ENCODE measurements at regions not wholly inside any gene's neighbourhood (a gene's known extent, or its start where the extent isn't known, plus 50 kb on each side); places are given as distances from the start of the nearest gene placed in this dataset.
"Not testable (repeated sequence)": the region's sequence is repeated elsewhere in the genome, so short reads cannot be mapped to it uniquely, and the experiment has no call there.

DNA sequence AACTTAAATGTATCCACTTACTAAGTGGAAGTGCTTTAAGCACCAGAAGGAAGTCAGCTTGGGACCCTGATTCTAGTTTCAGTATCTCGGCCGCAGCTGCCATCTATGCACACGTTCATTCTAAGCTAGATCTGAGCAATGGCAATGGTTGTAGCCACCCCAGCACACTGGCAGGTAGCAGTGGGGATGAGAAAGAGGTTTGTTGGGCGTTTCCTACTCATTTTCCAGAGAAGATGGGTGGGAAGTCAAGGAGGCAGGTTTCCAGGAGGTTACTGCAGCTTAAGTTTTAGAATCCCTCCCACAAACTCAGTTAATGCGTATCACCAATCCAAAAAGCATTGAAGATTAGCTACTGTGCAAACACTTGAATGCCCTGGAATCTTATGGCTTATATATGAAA is 114.2 kb upstream of the TSC22D1 start:
- no peak overlapping the region for H3K4me3 ChIP-seq (ENCODE audit: low read depth, low read length)
- TF ChIP-seq, protein P1, sequence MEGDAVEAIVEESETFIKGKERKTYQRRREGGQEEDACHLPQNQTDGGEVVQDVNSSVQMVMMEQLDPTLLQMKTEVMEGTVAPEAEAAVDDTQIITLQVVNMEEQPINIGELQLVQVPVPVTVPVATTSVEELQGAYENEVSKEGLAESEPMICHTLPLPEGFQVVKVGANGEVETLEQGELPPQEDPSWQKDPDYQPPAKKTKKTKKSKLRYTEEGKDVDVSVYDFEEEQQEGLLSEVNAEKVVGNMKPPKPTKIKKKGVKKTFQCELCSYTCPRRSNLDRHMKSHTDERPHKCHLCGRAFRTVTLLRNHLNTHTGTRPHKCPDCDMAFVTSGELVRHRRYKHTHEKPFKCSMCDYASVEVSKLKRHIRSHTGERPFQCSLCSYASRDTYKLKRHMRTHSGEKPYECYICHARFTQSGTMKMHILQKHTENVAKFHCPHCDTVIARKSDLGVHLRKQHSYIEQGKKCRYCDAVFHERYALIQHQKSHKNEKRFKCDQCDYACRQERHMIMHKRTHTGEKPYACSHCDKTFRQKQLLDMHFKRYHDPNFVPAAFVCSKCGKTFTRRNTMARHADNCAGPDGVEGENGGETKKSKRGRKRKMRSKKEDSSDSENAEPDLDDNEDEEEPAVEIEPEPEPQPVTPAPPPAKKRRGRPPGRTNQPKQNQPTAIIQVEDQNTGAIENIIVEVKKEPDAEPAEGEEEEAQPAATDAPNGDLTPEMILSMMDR (IDR thresholded peaks at IDR 0.05; ENCODE audit: insufficient read depth, low read depth, low read length, missing control alignments): no peak
- no peak for DNase-seq (ENCODE audit: low read depth)

DNA sequence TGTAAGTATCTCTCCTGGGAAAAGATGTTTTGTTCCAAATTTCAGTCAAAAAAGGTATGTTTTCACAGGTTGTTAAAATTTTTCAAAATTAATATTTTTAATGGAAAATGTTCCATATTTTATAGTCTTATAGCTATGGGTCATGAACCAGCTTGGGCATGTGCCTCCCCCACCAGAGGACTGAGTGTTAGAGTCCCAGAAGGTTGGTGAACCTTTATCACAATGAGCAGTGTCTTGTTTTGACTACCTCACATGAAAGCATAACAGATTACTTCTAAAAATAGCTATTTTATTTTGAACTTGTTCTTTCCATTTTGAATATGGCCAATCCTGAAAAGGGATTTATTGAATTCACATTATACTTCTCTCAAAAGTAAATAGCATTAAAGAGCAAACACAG is 112.5 kb upstream of the TSC22D1 start:
- DNase-seq (ENCODE audit: low read depth): no peak
- TF ChIP-seq, protein P1 (IDR thresholded peaks at IDR 0.05; ENCODE audit: insufficient read depth, low read depth, low read length, missing control alignments): no peak
- no peak overlapping the region for H3K4me3 ChIP-seq (ENCODE audit: low read depth, low read length)

DNA sequence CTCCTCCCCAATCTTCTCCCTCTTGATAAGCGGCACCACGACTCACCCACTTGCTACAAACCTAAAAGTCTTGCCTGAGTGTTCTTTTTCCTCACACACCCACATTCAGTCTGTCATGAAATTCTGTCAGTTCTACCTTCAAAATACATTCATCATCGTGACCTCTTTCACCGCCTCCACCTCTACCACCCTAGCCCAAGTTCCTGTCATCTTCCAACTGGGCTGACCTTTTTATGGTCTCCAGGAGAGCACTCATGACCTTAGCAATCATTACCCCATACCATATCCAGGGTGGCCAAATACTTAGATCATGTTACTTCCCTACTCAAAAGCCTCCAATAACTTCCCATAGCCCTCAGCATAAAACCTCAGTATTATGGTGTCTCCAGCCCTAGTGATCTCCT is 110.4 kb upstream of the TSC22D1 start:
- TF ChIP-seq, protein P1 (IDR thresholded peaks at IDR 0.05; ENCODE audit: insufficient read depth, low read depth, low read length, missing control alignments): no peak
- DNase-seq (ENCODE audit: low read depth): no peak
- no peak overlapping the region for H3K4me3 ChIP-seq (ENCODE audit: low read depth, low read length)

DNA sequence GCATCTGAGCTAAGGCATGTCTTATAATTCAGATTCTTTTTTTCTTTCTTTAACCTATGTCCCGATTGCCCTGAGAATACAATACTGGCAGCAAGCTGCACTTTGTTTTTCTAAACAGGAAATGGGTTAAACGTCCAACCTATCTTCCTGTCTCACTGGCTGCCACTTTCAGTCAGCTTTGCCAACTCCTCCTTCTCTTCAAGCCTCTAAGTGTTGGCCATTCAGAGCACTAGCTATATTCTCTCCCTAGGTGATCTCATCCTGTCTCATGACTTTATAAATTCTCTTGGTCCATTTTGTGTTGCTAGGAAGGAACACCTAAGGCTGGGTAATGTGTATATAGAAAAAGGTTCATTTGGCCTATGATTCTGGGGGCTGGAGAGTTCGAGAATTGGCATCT is 109.5 kb upstream of the TSC22D1 start:
- peak; percentile 18 for DNase-seq (ENCODE audit: low read depth)

DNA sequence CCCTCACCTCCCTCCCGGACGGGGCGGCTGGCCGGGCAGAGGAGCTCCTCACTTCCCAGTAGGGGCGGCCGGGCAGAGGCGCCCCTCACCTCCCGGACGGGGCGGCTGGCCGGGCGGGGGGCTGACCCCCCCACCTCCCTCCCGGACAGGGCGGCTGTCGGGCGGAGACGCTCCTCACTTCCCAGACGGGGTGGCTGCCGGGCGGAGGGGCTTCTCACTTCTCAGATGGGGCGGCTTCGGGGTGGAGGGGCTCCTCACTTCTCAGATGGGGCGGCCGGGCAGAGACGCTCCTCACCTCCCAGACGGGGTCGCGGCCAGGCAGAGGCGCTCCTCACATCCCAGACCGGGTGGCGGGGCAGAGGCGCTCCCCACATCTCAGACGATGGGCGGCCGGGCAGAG is 106.3 kb upstream of the TSC22D1 start:
- not testable (repeated sequence) for DNase-seq (ENCODE audit: low read depth); H3K4me3 ChIP-seq (ENCODE audit: low read depth, low read length)

More for the DNA sequence above, 109.5 kb upstream of the TSC22D1 start:
- no peak overlapping the region for H3K4me3 ChIP-seq (ENCODE audit: low read depth, low read length)
- TF ChIP-seq, protein P1 (IDR thresholded peaks at IDR 0.05; ENCODE audit: insufficient read depth, low read depth, low read length, missing control alignments): no peak

DNA sequence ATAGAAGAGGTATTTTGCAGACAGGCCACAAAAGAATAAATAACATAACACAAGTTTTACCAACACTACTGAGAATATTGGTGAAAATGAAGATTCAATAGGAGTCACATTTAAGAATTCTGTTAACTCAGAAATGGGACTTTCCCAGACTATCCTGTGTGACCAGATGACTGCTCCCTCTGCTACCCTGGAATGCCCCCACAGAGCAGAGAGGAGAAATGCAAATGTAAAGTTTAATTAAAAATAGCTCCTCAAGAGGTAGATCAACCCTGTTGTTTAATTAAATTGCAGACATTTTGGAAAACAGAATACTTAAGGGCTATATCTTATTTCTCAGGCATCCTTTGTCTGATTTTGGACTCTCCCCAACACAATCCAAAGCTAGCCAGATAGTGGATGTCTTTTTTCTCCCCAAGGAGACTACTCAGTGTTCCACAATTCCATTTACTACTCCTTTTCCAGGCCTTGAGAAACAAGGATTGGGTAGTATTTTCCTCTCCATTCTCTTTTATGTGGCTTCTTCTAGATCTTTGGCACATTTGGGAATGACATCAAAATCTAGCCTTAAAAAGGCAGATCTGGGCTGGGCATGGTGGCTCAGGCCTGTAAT is 104.7 kb upstream of the TSC22D1 start:
- H3K4me3 ChIP-seq (ENCODE audit: low read depth, low read length): no peak overlapping the region
- TF ChIP-seq, protein P1 (IDR thresholded peaks at IDR 0.05; ENCODE audit: insufficient read depth, low read depth, low read length, missing control alignments): no peak
- peak; percentile 47 for DNase-seq (ENCODE audit: low read depth)

DNA sequence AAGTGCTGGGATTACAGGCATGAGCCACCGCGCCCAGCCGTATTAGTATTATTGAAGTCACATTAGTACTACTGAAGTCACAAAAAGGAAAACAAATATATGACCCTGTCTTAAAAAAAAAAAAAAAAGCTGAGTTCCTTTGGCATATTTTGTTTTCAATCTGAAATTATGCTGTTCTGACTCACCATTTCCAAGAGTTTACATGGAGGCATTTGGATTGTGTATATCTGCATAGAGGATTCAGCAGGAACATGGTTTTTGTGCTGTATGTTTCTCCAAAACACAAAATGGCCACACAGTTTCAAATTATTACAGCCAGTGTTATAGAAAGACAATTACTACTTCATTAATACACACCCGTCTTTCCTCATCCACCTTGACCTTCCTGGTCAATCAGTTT is 103.5 kb upstream of the TSC22D1 start:
- DNase-seq (ENCODE audit: low read depth): no peak
- TF ChIP-seq, protein P1 (IDR thresholded peaks at IDR 0.05; ENCODE audit: insufficient read depth, low read depth, low read length, missing control alignments): no peak
- H3K4me3 ChIP-seq (ENCODE audit: low read depth, low read length): no peak overlapping the region
